ENCODE measurements at regions not wholly inside any gene's neighbourhood (a gene's known extent, or its start where the extent isn't known, plus 50 kb on each side); places are given as distances from the start of the nearest gene placed in this dataset.

DNA sequence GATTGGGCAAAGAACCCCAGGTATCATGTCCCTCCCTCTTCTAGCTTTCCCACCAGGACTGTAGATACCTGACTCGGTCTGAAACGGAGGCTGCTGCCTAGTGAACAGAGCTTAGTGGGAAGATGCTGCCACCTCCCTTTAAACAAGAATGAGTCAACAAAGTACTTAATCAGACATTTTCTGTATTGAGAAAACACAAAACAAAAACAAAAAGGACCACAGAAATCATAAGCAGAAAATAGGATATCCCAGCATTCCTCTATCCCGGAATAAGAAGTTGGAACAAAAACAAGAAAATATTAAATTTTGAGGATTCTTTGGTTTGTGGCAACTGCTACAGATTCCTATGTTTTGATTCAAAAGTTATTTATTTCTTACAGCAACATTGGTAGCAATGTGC lies 51.7 kb upstream of the COL8A1 start:
- DNase-seq (ENCODE audit: low read depth): peak; percentile 80
- TF ChIP-seq, protein P1, sequence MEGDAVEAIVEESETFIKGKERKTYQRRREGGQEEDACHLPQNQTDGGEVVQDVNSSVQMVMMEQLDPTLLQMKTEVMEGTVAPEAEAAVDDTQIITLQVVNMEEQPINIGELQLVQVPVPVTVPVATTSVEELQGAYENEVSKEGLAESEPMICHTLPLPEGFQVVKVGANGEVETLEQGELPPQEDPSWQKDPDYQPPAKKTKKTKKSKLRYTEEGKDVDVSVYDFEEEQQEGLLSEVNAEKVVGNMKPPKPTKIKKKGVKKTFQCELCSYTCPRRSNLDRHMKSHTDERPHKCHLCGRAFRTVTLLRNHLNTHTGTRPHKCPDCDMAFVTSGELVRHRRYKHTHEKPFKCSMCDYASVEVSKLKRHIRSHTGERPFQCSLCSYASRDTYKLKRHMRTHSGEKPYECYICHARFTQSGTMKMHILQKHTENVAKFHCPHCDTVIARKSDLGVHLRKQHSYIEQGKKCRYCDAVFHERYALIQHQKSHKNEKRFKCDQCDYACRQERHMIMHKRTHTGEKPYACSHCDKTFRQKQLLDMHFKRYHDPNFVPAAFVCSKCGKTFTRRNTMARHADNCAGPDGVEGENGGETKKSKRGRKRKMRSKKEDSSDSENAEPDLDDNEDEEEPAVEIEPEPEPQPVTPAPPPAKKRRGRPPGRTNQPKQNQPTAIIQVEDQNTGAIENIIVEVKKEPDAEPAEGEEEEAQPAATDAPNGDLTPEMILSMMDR (conservative IDR thresholded peaks at IDR 0.05; ENCODE audit: low read length): 0 out of 2 replicates have a peak, but pooled peaks have one; percentile 26
- H3K4me3 ChIP-seq (ENCODE audit: low read length): no peak overlapping the region

DNA sequence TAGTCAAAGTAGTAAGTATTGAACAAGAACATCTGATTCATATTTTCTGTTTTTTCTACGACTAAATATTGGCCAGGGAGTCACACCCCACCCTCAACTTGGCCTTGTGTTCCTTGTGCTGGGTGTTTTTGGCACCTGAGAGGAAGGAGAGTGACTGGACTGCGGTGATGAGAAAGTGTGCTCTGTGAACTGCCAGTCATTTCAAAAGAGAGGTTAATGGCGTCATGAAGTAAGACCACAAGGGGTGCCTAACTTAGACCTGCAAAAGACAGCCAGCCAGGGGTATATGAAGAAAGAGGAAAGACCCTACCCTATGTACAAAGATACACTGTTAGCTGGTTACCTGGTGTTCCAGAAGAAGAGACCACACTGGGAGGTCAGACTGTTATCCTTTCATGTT lies 58.4 kb upstream of the COL8A1 start:
- no peak overlapping the region for H3K4me3 ChIP-seq (ENCODE audit: low read length)
- no peak for DNase-seq (ENCODE audit: low read depth)
- TF ChIP-seq, protein P1 (conservative IDR thresholded peaks at IDR 0.05; ENCODE audit: low read length): no peak

DNA sequence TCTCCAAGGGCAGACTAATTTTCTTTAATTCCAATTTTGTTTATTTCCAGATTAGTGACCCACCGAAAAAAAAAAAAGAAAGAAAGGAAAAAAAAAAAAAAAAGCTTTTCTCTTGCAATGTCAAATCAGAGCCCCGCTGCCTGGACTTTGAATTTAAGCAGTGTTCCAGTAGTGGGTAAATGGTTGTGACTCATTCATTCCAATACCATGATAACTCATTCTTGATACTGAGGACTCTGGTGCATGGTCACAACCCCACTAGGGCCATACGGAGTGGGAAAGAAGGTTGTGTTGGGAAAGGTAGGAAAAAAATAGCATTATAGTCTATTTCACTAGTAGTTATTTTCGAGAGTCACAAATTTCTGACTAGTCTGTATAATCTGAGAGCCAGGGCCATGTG lies 59.1 kb upstream of the COL8A1 start:
- DNase-seq (ENCODE audit: low read depth): peak; percentile 79
- TF ChIP-seq, protein P1 (conservative IDR thresholded peaks at IDR 0.05; ENCODE audit: low read length): no peak
- H3K4me3 ChIP-seq (ENCODE audit: low read length): no peak overlapping the region

DNA sequence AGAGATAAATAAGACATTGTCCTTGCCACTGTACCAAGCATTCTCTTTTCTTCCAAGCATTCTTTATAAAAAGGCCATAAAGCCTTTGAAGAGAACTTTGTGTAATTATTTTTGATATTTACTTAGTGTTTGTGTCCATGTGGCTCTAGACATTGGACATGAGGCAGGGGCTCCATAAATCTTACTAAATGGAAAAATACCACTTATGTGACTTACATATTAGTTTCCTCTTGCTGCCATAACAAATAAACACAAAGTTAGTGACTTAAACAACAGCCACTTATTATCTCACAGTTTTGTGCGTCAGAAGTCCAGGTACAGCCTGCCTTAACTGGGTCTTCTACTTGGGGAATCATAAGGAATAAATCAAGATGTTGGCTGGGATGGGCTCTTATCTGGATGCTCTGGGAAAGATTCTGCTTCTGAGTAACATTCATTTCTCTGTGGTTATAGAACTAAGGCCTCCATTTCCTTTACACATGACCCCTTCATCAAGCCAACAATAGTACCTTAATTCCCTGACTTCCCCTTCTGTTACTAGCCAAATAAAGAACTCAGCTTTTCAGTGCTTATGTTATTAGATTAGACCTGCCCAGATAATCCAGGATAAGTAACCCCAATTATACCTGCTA lies 59.9 kb upstream of the COL8A1 start:
- DNase-seq (ENCODE audit: low read depth): no peak
- no peak overlapping the region for H3K4me3 ChIP-seq (ENCODE audit: low read length)
- TF ChIP-seq, protein P1 (conservative IDR thresholded peaks at IDR 0.05; ENCODE audit: low read length): no peak

DNA sequence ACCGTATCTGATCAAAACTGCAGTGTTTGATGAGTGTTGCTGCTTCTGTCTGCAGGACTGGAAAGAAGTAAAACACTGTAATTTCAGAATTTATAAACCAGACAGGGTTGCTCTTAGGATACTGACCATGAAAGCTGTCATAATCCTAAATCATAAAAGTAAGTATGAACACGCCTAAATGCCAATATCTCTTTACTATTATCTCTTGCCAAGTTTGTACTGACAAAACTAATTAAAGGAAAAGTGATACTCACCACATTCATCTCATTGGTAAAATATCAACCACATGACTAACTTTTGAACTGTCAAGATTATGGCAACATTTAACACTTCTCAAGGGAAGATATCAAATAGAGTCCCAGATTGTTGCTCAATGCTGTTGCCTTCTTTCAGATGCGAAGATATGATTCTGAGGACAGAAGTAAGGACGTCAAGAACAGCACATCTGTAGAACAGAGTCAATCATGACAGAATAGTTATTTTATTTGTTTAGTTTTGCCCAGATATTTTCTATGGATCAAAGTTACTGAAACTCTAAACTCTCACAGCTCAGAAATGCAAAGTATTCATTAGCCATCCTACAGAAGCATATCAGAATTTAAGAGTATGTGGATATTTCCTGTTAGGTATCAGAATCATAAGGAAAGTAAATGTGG lies 61.4 kb upstream of the COL8A1 start:
- DNase-seq (ENCODE audit: low read depth): peak; percentile 74
- TF ChIP-seq, protein P1 (conservative IDR thresholded peaks at IDR 0.05; ENCODE audit: low read length): no peak
- no peak overlapping the region for H3K4me3 ChIP-seq (ENCODE audit: low read length)

DNA sequence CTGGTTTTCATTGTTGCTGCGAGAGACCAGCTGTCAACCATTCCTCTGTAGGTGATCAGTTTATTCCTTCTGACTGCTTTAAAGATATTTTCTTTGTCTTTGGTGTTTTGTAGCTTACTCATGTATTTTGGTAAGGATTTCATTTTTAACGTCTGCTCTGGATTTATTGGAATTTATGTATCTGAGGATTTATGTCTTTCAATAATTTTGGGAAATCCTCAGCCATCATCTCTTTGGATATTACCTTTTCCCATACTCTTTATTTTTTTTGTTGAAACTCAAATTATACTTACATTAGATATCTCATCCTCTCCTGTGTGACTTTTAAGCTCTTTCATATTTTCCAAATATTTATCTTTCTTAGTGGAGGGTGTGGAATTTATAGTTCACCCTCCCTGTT lies 62.7 kb upstream of the COL8A1 start:
- TF ChIP-seq, protein P1 (conservative IDR thresholded peaks at IDR 0.05; ENCODE audit: low read length): no peak
- no peak for DNase-seq (ENCODE audit: low read depth)
- no peak overlapping the region for H3K4me3 ChIP-seq (ENCODE audit: low read length)

DNA sequence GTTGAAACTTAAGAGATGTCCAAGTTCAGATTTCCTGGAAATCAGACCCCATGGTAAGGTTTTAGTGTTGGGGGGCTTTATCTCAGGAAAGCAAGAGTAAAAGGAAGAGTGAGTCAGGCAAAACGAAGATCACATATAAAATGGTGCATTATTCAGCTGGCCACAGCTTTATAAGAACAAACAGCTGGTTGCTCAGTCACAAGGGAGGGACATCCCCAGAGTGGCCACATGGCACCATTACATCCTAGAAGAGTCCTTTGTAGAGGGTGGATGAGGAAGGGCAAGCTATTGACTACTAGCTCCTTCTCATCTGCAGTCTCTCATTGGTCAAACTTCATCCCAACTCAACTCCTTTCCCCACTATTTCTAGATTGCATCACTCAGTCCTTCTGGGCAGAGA lies 68.3 kb upstream of the COL8A1 start:
- DNase-seq (ENCODE audit: low read depth): no peak
- TF ChIP-seq, protein P1 (conservative IDR thresholded peaks at IDR 0.05; ENCODE audit: low read length): no peak
- no peak overlapping the region for H3K4me3 ChIP-seq (ENCODE audit: low read length)

Measured in AG10803 (cell line).